HepG2 (cell line): ENCODE measurements at regions not wholly inside any gene's neighbourhood (a gene's known extent, or its start where the extent isn't known, plus 50 kb on each side); places are given as distances from the start of the nearest gene placed in this dataset.

Experiments
- ATAC-seq: fragments of 200-7000 bp; cut with Tn5 transposase; 3 replicates; pipeline ENCODE4 v1.9.1; 2020; ENCODE audit warnings: mild to moderate bottlenecking, moderate library complexity
- BruUV-seq: library from RNA; stranded (reverse); fragments of 400-500 nt; replicated peaks from 2 replicates; lab custom pipeline; 2021; lab: Mats Ljungman, UMichigan
- CTCF ChIA-PET: fragments of 300-600 bp; formaldehyde crosslinking; extraction: SDS; loops from one replicate; lab custom pipeline; 2021; ENCODE audit warnings: low total read pairs, inconsistent platforms, low intra/inter-chr PET ratio; lab: Yijun Ruan, JAX
- POLR2A ChIA-PET: fragments of 350-600 bp; sonication (Branson Sonifier 250); formaldehyde crosslinking; loops from one replicate; lab custom pipeline; 2020; ENCODE audit warnings: antibody characterized with exemption, inconsistent platforms; lab: Yijun Ruan, JAX
- DNase-seq: peaks from one replicate; pipeline ENCODE4 v3.0.0-alpha.2; 2015; ENCODE audit warnings: low spot score
- FAIRE-seq: peaks from 3 replicates; lab custom pipeline; 2011; peaks lifted over from hg19 to GRCh38; lab: Jason Lieb, UNC
- H2AFZ ChIP-seq: one replicate; pipeline ENCODE4 v1.6.1; 2011; ENCODE audit warnings: low read length, inconsistent platforms
- H3K27ac ChIP-seq: fragments of 300-600 bp; 3 replicates; pipeline ENCODE4 v1.8.0; 2011; ENCODE audit warnings: mixed run types, mild to moderate bottlenecking, mixed read lengths, low read length, inconsistent platforms; ENCODE audit not compliant: insufficient read depth; ENCODE audit errors: extremely low read length
- H3K27me3 ChIP-seq, 2 experiments: fragments of 200-600 bp in 1 of 2; 2 replicates in 1 of 2; 3 replicates in 1 of 2; pipeline versions ENCODE4 v1.6.0 to v1.8.0; 2011; ENCODE audit warnings: low read length in 2 of 2, mild to moderate bottlenecking in 2 of 2, moderate library complexity in 2 of 2, inconsistent platforms in 1 of 2; ENCODE audit not compliant: insufficient read depth in 2 of 2, control insufficient read depth in 1 of 2
- H3K36me3 ChIP-seq, 2 experiments: fragments of 200-600 bp in 1 of 2; replicated peaks in 1 of 2; 2 replicates in 1 of 2; 3 replicates in 1 of 2; pipeline versions ENCODE4 v1.5.1 to v1.8.0; 2011; ENCODE audit warnings: low read length in 2 of 2, inconsistent platforms in 1 of 2; ENCODE audit not compliant: insufficient read depth in 2 of 2, control insufficient read depth in 1 of 2
- H3K4me1 ChIP-seq: 2 replicates; pipeline ENCODE4 v1.5.1; 2012; ENCODE audit warnings: low read length, inconsistent platforms; ENCODE audit not compliant: insufficient read depth
- H3K4me2 ChIP-seq: 2 replicates; pipeline ENCODE4 v1.6.0; 2011; ENCODE audit warnings: low read depth, low read length, inconsistent platforms
- H3K4me3 ChIP-seq, 3 experiments: fragments of 200-600 bp in 1 of 3; sonication (generic), shearing (Covaris generic) in 1 of 3; replicated peaks in 1 of 3; 2 replicates each; pipeline ENCODE4 v1.5.1; 2011 to 2016; ENCODE audit warnings: low read length in 3 of 3, inconsistent platforms in 2 of 3, low read depth in 2 of 3, mild to moderate bottlenecking in 2 of 3, control low read depth in 1 of 3, mixed read lengths in 1 of 3; ENCODE audit not compliant: insufficient read depth in 1 of 3
- H3K79me2 ChIP-seq: one replicate; pipeline ENCODE4 v1.6.1; 2011; ENCODE audit warnings: low read length, inconsistent platforms; ENCODE audit not compliant: insufficient read depth
- H3K9ac ChIP-seq: 2 replicates; pipeline ENCODE4 v1.6.0; 2011; ENCODE audit warnings: mild to moderate bottlenecking, low read depth, low read length, inconsistent platforms; ENCODE audit not compliant: insufficient read depth
- H3K9me3 ChIP-seq: 2 replicates; pipeline ENCODE4 v1.5.1; 2012; ENCODE audit warnings: mild to moderate bottlenecking, low read length
- H4K20me1 ChIP-seq: 2 replicates; pipeline ENCODE4 v1.6.0; 2011; ENCODE audit warnings: inconsistent platforms, mild to moderate bottlenecking, low read length, moderate library complexity; ENCODE audit not compliant: insufficient read depth
- CBX5 ChIP-seq: sonication (generic); formaldehyde crosslinking; IDR thresholded peaks from 2 replicates; pipeline ENCODE4 v1.4.0; 2020; ENCODE audit warnings: missing genetic modification reagents, borderline replicate concordance
- FOXA1 ChIP-seq, 2 experiments: fragments of 450-650 bp in 1 of 2; sonication (generic) in 1 of 2; formaldehyde crosslinking in 1 of 2; IDR thresholded peaks; 2 replicates each; pipeline versions ENCODE4 v1.4.0 to v1.6.1; 2016 to 2020; ENCODE audit warnings: missing genetic modification reagents in 1 of 2
- MED13 ChIP-seq: sonication (generic); formaldehyde crosslinking; IDR thresholded peaks from 2 replicates; pipeline ENCODE4 v1.5.0; 2020; ENCODE audit warnings: missing genetic modification reagents
- REXO4 ChIP-seq: sonication (generic); formaldehyde crosslinking; IDR thresholded peaks from 2 replicates; pipeline ENCODE4 v1.8.0; 2022; ENCODE audit warnings: missing genetic modification reagents, mild to moderate bottlenecking, borderline replicate concordance
- SMAD9 ChIP-seq: sonication (generic); formaldehyde crosslinking; IDR thresholded peaks from 2 replicates; pipeline ENCODE4 v1.5.1; 2020; ENCODE audit warnings: mild to moderate bottlenecking, missing genetic modification reagents
- STAG1 ChIP-seq: sonication (generic); formaldehyde crosslinking; IDR thresholded peaks from 2 replicates; pipeline ENCODE4 v1.4.0; 2020; ENCODE audit warnings: missing genetic modification reagents
- TAF15 ChIP-seq: fragments of 200-400 bp; formaldehyde crosslinking; IDR thresholded peaks from one replicate; pipeline ENCODE4 v1.6.1; 2018; ENCODE audit warnings: mild to moderate bottlenecking, low read depth, low read length; ENCODE audit not compliant: poor library complexity, severe bottlenecking
- TGIF2 ChIP-seq: IDR thresholded peaks from 2 replicates; pipeline ENCODE4 v1.6.1; 2016; ENCODE audit warnings: control low read depth, missing compliant biosample characterization
- XRCC5 ChIP-seq: fragments of 200-400 bp; formaldehyde crosslinking; optimal IDR thresholded peaks from 2 replicates; pipeline ENCODE3; 2017; ENCODE audit warnings: mild to moderate bottlenecking, low read length
- ZBTB1 ChIP-seq: sonication (generic); formaldehyde crosslinking; IDR thresholded peaks from 2 replicates; pipeline ENCODE4 v1.4.0; 2020; ENCODE audit warnings: missing genetic modification reagents, borderline replicate concordance
- WGBS: methylation state at CpG from one replicate; pipeline ENCODE4 v1.1.6; 2017; ENCODE audit warnings: low lambda C conversion rate; 5-methylcytosine and 5-hydroxymethylcytosine counted together
- in situ Hi-C: cut with HindIII; loops from 2 replicates; pipeline ENCODE4 v1.10.0; 2017; ENCODE audit warnings: low pct_unique_long_range_greater_than_20kb; ENCODE audit not compliant: extremely low pct_ligation_motif_present
- intact Hi-C: fragments of 100-400 bp; cut with micrococcal nuclease; formaldehyde crosslinking; loops from one replicate; pipeline ENCODE4 v1.10.0; 2022; ENCODE audit not compliant: unreplicated experiment
- TF ChIP-seq, protein P1 (sequence below): sonication (generic); formaldehyde crosslinking; IDR thresholded peaks from 2 replicates; pipeline ENCODE4 v1.4.0; 2020; ENCODE audit warnings: mild to moderate bottlenecking, low read depth, missing genetic modification reagents
- TF ChIP-seq, protein P2 (sequence below): sonication (generic); formaldehyde crosslinking; IDR thresholded peaks from 2 replicates; pipeline ENCODE4 v1.8.0; 2023; ENCODE audit warnings: mild to moderate bottlenecking, missing genetic modification reagents
- TF ChIP-seq, protein P3 (sequence below): sonication (generic); formaldehyde crosslinking; IDR thresholded peaks from 2 replicates; pipeline ENCODE4 v1.5.1; 2020; ENCODE audit warnings: missing genetic modification reagents, mild to moderate bottlenecking, borderline replicate concordance

DNA sequence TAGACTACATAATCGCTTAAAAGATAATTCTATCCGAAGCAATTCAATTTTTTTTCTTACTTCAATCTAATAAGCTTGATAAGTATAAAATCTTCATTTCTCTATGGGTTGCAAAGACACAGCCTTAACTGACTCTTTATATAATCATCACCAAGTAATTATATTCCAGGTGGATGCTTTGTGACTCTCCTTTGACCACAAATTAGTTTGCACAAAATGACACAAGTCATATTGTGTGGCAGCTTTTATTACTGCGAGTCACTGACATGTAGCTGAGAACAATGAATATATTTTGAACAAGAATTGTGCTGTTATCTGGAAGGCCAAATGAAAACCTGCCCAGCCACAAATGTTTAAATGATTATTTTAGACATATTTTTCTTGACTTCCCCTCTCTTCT lies 1727.8 kb downstream of the ARAP2 start:
- no peak overlapping the region for H3K4me3 ChIP-seq
- no peak for TF ChIP-seq REXO4 (CRISPR knock-in tag)
- TF ChIP-seq, protein P1, sequence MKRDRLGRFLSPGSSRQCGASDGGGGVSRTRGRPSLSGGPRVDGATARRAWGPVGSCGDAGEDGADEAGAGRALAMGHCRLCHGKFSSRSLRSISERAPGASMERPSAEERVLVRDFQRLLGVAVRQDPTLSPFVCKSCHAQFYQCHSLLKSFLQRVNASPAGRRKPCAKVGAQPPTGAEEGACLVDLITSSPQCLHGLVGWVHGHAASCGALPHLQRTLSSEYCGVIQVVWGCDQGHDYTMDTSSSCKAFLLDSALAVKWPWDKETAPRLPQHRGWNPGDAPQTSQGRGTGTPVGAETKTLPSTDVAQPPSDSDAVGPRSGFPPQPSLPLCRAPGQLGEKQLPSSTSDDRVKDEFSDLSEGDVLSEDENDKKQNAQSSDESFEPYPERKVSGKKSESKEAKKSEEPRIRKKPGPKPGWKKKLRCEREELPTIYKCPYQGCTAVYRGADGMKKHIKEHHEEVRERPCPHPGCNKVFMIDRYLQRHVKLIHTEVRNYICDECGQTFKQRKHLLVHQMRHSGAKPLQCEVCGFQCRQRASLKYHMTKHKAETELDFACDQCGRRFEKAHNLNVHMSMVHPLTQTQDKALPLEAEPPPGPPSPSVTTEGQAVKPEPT (CRISPR knock-in tag): no peak
- TF ChIP-seq, protein P2, sequence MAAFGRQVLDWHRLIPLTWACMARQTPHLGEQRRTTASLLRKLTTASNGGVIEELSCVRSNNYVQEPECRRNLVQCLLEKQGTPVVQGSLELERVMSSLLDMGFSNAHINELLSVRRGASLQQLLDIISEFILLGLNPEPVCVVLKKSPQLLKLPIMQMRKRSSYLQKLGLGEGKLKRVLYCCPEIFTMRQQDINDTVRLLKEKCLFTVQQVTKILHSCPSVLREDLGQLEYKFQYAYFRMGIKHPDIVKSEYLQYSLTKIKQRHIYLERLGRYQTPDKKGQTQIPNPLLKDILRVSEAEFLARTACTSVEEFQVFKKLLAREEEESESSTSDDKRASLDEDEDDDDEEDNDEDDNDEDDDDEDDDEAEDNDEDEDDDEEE: no peak
- TF ChIP-seq TAF15: no peak
- no peak for TF ChIP-seq SMAD9 (CRISPR knock-in tag)
- no peak for TF ChIP-seq ZBTB1 (CRISPR knock-in tag)
- no peak for TF ChIP-seq CBX5 (CRISPR knock-in tag)
- TF ChIP-seq FOXA1 (IDR thresholded peaks at IDR 0.05): no peak
- no peak for TF ChIP-seq FOXA1 (CRISPR knock-in tag; IDR thresholded peaks at IDR 0.05)
- TF ChIP-seq, protein P3, sequence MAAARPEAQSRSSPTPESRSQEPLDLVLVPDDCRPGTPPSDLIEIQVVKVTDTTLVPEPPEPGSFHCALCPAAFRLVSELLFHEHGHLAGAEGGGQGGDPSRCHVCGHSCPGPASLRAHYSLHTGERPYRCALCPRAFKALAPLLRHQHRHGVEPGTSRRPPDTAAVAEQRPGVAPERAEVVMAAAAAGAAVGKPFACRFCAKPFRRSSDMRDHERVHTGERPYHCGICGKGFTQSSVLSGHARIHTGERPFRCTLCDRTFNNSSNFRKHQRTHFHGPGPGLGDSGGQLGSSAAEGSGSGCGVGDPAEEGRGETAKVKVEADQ (CRISPR knock-in tag): no peak
- no peak for TF ChIP-seq TGIF2
- no peak for TF ChIP-seq MED13
- no peak for TF ChIP-seq XRCC5
- TF ChIP-seq STAG1 (CRISPR knock-in tag): no peak
- H3K9ac ChIP-seq: no peak overlapping the region
- CTCF ChIA-PET: no interaction called here
- ATAC-seq (no peak), DNase-seq (no peak), FAIRE-seq (no peak)
- in situ Hi-C loops: no loop called here
- no peaks in the 10 kb centered on the region for H3K27me3 ChIP-seq
- H3K4me2 ChIP-seq: no peak overlapping the region
- H3K79me2 ChIP-seq: no peaks in the 10 kb centered on the region
- no peaks in the 10 kb centered on the region for H4K20me1 ChIP-seq
- no peaks in the 10 kb centered on the region for H3K36me3 ChIP-seq
- H3K27ac ChIP-seq: no peak overlapping the region
- no TSS peak for BruUV-seq
- intact Hi-C loops: no loop called here
- 2% methylated on average over 3 of the region's 3 CpGs for WGBS
- H3K4me1 ChIP-seq: no peaks in the 10 kb centered on the region
- H2AFZ ChIP-seq: no peak overlapping the region
- POLR2A ChIA-PET: no interaction called here
- H3K9me3 ChIP-seq: no peaks in the 10 kb centered on the region
